ENCODE measurements at regions not wholly inside any gene's neighbourhood (a gene's known extent, or its start where the extent isn't known, plus 50 kb on each side); places are given as distances from the start of the nearest gene placed in this dataset.

DNA sequence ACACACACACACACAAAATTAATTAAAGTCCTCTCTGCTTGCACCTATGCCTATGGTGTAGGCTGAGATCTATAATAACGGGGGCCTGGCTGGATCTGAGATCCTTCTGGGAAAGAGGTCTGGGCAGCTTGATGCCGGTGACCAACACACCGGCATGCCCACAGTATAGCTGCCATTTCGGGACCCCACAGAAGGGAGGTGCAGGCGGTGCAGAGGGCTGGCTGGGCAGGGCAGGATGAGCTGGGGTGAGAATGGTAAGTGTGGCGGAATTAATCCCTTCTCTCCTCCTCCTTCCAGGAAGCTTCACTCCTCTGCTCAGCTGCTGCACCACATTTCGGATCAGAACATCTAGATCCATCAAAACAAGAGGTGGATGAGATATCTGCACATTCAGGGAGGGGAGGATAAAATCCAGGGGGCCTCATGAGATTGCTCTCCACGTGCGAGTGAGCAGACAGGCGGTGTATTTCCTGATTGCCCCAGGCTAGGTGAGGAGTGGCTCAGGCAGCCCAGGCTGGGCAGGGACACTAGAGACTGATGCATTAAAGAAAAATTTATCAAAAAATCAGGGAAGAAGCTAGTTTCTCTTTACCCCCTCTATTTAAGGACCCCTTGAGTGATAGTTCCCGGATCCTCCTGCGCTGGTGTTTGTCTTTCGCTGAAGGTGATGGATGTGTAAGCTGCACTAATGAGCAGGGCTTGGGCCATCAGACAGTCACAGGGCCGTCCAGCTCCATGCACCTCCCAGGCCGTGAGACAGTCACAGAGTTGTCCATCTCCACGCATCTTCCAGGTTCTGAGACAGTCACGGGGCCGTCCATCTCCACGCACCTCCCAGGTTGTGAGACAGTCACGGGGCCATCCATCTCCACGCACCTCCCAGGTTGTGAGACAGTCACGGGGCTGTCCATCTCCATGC lies 449.9 kb downstream of the PTPRU start:
- no peaks in the 10 kb centered on the region for H3K9me3 ChIP-seq (ENCODE audit: insufficient read depth, low read depth, low read length)
- no peak overlapping the region for H3K9ac ChIP-seq (ENCODE audit: low read depth, low read length, poor library complexity, severe bottlenecking)
- no peaks in the 10 kb centered on the region for H3F3A ChIP-seq (ENCODE audit: low read depth)
- H3K27me3 ChIP-seq (ENCODE audit: insufficient read depth, low read length, poor library complexity, severe bottlenecking): no peaks in the 10 kb centered on the region
- no peaks in the 10 kb centered on the region for H3K36me3 ChIP-seq (ENCODE audit: insufficient read depth, low read length)
- H4K20me1 ChIP-seq (ENCODE audit: insufficient read depth, low read length, poor library complexity, severe bottlenecking): no peaks in the 10 kb centered on the region
- no peak for TF ChIP-seq EZH2phosphoT487 (IDR thresholded peaks at IDR 0.05; ENCODE audit: borderline replicate concordance)
- TF ChIP-seq, protein P1, sequence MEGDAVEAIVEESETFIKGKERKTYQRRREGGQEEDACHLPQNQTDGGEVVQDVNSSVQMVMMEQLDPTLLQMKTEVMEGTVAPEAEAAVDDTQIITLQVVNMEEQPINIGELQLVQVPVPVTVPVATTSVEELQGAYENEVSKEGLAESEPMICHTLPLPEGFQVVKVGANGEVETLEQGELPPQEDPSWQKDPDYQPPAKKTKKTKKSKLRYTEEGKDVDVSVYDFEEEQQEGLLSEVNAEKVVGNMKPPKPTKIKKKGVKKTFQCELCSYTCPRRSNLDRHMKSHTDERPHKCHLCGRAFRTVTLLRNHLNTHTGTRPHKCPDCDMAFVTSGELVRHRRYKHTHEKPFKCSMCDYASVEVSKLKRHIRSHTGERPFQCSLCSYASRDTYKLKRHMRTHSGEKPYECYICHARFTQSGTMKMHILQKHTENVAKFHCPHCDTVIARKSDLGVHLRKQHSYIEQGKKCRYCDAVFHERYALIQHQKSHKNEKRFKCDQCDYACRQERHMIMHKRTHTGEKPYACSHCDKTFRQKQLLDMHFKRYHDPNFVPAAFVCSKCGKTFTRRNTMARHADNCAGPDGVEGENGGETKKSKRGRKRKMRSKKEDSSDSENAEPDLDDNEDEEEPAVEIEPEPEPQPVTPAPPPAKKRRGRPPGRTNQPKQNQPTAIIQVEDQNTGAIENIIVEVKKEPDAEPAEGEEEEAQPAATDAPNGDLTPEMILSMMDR (conservative IDR thresholded peaks at IDR 0.05; ENCODE audit: low read length): no peak
- no peak overlapping the region for H3K4me2 ChIP-seq (ENCODE audit: low read depth, low read length, poor library complexity, severe bottlenecking)
- no peaks in the 10 kb centered on the region for H3K79me2 ChIP-seq (ENCODE audit: insufficient read depth, low read length)
- H3K4me3 ChIP-seq (ENCODE audit: low read length, poor library complexity, severe bottlenecking): no peak overlapping the region
- H3K9me2 ChIP-seq (replicated peaks; ENCODE audit: low read depth, low read length): no peaks in the 10 kb centered on the region
- H2AFZ ChIP-seq (ENCODE audit: low read length): no peak overlapping the region
- H3K4me1 ChIP-seq (ENCODE audit: insufficient read depth, low read length, poor library complexity, severe bottlenecking): no peaks in the 10 kb centered on the region

DNA sequence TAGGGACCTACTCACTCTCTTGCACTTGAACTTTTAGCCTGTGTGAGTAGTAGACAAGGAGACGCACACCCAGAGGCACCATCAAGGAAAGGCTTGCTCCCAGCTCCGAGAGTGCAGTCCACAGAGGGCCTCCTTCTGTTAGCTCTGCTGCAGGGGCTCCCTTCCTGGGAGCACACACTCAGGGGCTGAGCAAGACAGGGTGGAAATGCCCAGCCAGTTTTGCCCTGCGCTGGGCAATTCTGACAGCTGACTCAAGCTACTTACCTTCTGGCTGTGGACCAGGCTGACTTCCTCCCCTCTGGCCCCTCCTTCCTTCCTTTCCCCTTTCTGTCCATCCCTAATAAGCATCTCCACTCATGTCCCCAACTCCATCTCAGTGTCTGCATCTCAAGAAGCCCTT lies 449.1 kb downstream of the PTPRU start:
- Histone ChIP-seq H3K9me2 (replicated peaks; ENCODE audit: low read depth, low read length) (no peaks in the 10 kb centered on the region), H3K27me3 (ENCODE audit: insufficient read depth, low read length, poor library complexity, severe bottlenecking) (no peaks in the 10 kb centered on the region), H3K4me3 (ENCODE audit: low read length, poor library complexity, severe bottlenecking) (no peak overlapping the region), H3K79me2 (ENCODE audit: insufficient read depth, low read length) (no peaks in the 10 kb centered on the region), H3K9ac (ENCODE audit: low read depth, low read length, poor library complexity, severe bottlenecking) (no peak overlapping the region), H3K4me2 (ENCODE audit: low read depth, low read length, poor library complexity, severe bottlenecking) (no peak overlapping the region), H3K36me3 (ENCODE audit: insufficient read depth, low read length) (no peaks in the 10 kb centered on the region), H2AFZ (ENCODE audit: low read length) (no peak overlapping the region), H3F3A (ENCODE audit: low read depth) (no peaks in the 10 kb centered on the region), H4K20me1 (ENCODE audit: insufficient read depth, low read length, poor library complexity, severe bottlenecking) (no peaks in the 10 kb centered on the region), H3K4me1 (ENCODE audit: insufficient read depth, low read length, poor library complexity, severe bottlenecking) (no peaks in the 10 kb centered on the region), H3K9me3 (ENCODE audit: insufficient read depth, low read depth, low read length) (no peaks in the 10 kb centered on the region)
- TF ChIP-seq EZH2phosphoT487 (IDR thresholded peaks at IDR 0.05; ENCODE audit: borderline replicate concordance): no peak
- TF ChIP-seq, protein P1 (conservative IDR thresholded peaks at IDR 0.05; ENCODE audit: low read length): no peak

DNA sequence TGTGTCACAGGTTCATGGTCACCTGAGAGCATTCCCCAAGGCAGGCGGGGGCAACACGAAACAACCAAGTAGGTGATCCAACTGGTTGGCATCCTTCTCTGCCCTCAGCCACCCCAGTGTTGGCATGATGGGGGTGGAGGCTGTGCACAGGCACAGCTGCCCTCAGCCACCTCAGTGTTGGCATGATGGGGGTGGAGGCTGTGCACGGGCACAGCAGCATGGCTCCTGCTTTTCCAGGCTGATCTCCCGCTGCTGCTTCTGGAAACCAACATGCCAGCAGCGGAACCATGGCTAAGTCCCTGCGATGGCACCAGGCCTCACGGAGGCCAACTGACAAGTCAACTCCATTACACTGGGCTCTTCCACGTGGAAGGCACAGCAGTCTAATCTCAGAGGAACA lies 447.8 kb downstream of the PTPRU start:
- Histone ChIP-seq H3K9ac (ENCODE audit: low read depth, low read length, poor library complexity, severe bottlenecking) (no peak overlapping the region), H3F3A (ENCODE audit: low read depth) (no peaks in the 10 kb centered on the region), H3K9me2 (replicated peaks; ENCODE audit: low read depth, low read length) (no peaks in the 10 kb centered on the region), H3K27me3 (ENCODE audit: insufficient read depth, low read length, poor library complexity, severe bottlenecking) (no peaks in the 10 kb centered on the region), H3K36me3 (ENCODE audit: insufficient read depth, low read length) (no peaks in the 10 kb centered on the region), H3K9me3 (ENCODE audit: insufficient read depth, low read depth, low read length) (no peaks in the 10 kb centered on the region), H3K4me3 (ENCODE audit: low read length, poor library complexity, severe bottlenecking) (no peak overlapping the region), H3K79me2 (ENCODE audit: insufficient read depth, low read length) (no peaks in the 10 kb centered on the region), H2AFZ (ENCODE audit: low read length) (no peak overlapping the region), H3K4me1 (ENCODE audit: insufficient read depth, low read length, poor library complexity, severe bottlenecking) (no peaks in the 10 kb centered on the region), H3K4me2 (ENCODE audit: low read depth, low read length, poor library complexity, severe bottlenecking) (no peak overlapping the region), H4K20me1 (ENCODE audit: insufficient read depth, low read length, poor library complexity, severe bottlenecking) (no peaks in the 10 kb centered on the region)
- TF ChIP-seq, protein P1 (conservative IDR thresholded peaks at IDR 0.05; ENCODE audit: low read length): no peak
- no peak for TF ChIP-seq EZH2phosphoT487 (IDR thresholded peaks at IDR 0.05; ENCODE audit: borderline replicate concordance)
